HepG2 (cell line): ENCODE measurements at regions not wholly inside any gene's neighbourhood (a gene's known extent, or its start where the extent isn't known, plus 50 kb on each side); places are given as distances from the start of the nearest gene placed in this dataset.
"Not testable (repeated sequence)": the region's sequence is repeated elsewhere in the genome, so short reads cannot be mapped to it uniquely, and the experiment has no call there.

Experiments
- ARID3A ChIP-seq: IDR thresholded peaks from 2 replicates; pipeline ENCODE4 v1.6.1; 2012; ENCODE audit warnings: low read depth, low read length, improper control_type of control experiment
- ATF1 ChIP-seq: IDR thresholded peaks from 2 replicates; pipeline ENCODE4 v1.6.1; 2016; ENCODE audit warnings: mild to moderate bottlenecking, control low read depth
- IRF2 ChIP-seq: IDR thresholded peaks from 2 replicates; pipeline ENCODE4 v1.6.1; 2018; ENCODE audit warnings: missing genetic modification reagents, missing compliant biosample characterization
- MAFF ChIP-seq: IDR thresholded peaks from 2 replicates; pipeline ENCODE4 v1.6.1; 2011; ENCODE audit warnings: low read depth, low read length, improper control_type of control experiment
- MTF1 ChIP-seq: sonication (generic); formaldehyde crosslinking; IDR thresholded peaks from 2 replicates; pipeline ENCODE4 v1.5.0; 2020; ENCODE audit warnings: missing genetic modification reagents
- RAD21 ChIP-seq: fragments of 450-650 bp; formaldehyde crosslinking; IDR thresholded peaks from 2 replicates; pipeline ENCODE4 v1.5.0; 2020; ENCODE audit warnings: mild to moderate bottlenecking
- SIX1 ChIP-seq: sonication (generic); formaldehyde crosslinking; IDR thresholded peaks from 2 replicates; pipeline ENCODE4 v1.4.0; 2020; ENCODE audit warnings: missing genetic modification reagents, borderline replicate concordance
- SRY ChIP-seq: sonication (generic); formaldehyde crosslinking; IDR thresholded peaks from 2 replicates; pipeline ENCODE4 v1.8.0; 2022; ENCODE audit warnings: mild to moderate bottlenecking, missing genetic modification reagents
- TP53 ChIP-seq: sonication (generic); formaldehyde crosslinking; conservative IDR thresholded peaks from 2 replicates; pipeline ENCODE4 v1.4.0; 2020; ENCODE audit warnings: missing genetic modification reagents
- TRAFD1 ChIP-seq: sonication (generic); formaldehyde crosslinking; IDR thresholded peaks from 2 replicates; pipeline ENCODE4 v1.5.1; 2020; ENCODE audit warnings: missing genetic modification reagents, mild to moderate bottlenecking, borderline replicate concordance
- ZFP37 ChIP-seq: sonication (generic); formaldehyde crosslinking; IDR thresholded peaks from 2 replicates; pipeline ENCODE4 v1.4.0; 2020; ENCODE audit warnings: missing genetic modification reagents, borderline replicate concordance
- ZFP90 ChIP-seq: sonication (generic); formaldehyde crosslinking; IDR thresholded peaks from 2 replicates; pipeline ENCODE4 v1.8.0; 2022; ENCODE audit warnings: missing genetic modification reagents, mild to moderate bottlenecking, inconsistent platforms, borderline replicate concordance
- ZHX2 ChIP-seq, 2 experiments: sonication (generic) in 1 of 2; formaldehyde crosslinking in 1 of 2; IDR thresholded peaks; 2 replicates each; pipeline versions ENCODE4 v1.6.1 to v1.9.0; 2014 to 2022; ENCODE audit warnings: antibody characterized with exemption in 1 of 2, borderline replicate concordance in 1 of 2, inconsistent platforms in 1 of 2, low read depth in 1 of 2, missing genetic modification reagents in 1 of 2
- ZNF646 ChIP-seq: sonication (generic); formaldehyde crosslinking; IDR thresholded peaks from 2 replicates; pipeline ENCODE4 v1.9.0; 2021; ENCODE audit warnings: mild to moderate bottlenecking, missing genetic modification reagents

GRCh38 chr10:91005276-91005675, 84.4 kb upstream of the ANKRD1 start:
- not testable (repeated sequence) for TF ChIP-seq IRF2 (CRISPR knock-in tag); ARID3A; TRAFD1 (CRISPR knock-in tag); MTF1 (CRISPR knock-in tag); RAD21 (CRISPR knock-in tag); ZFP90 (CRISPR knock-in tag); ZFP37 (CRISPR knock-in tag); ZHX2 (IDR thresholded peaks at IDR 0.05; ENCODE audit: low read depth); ZHX2 (CRISPR knock-in tag; IDR thresholded peaks at IDR 0.05; ENCODE audit: borderline replicate concordance); SIX1 (CRISPR knock-in tag); TP53 (CRISPR knock-in tag); SRY; ATF1 (CRISPR knock-in tag); ZNF646; MAFF
